GM12875 (cell line): ENCODE measurements at regions not wholly inside any gene's neighbourhood (a gene's known extent, or its start where the extent isn't known, plus 50 kb on each side); places are given as distances from the start of the nearest gene placed in this dataset.

Source experiments
- H3K4me3 ChIP-seq: one replicate; pipeline ENCODE4 v1.5.1; 2011; ENCODE audit warnings: low read depth, low read length, control low read depth
- CTCF ChIP-seq: IDR thresholded peaks from 2 replicates; pipeline ENCODE4 v1.5.1; 2011; ENCODE audit warnings: low read depth, mild to moderate bottlenecking, control low read depth, inconsistent platforms, low read length, moderate library complexity, borderline replicate concordance; ENCODE audit not compliant: insufficient read depth

- no peak for TF ChIP-seq CTCF
- H3K4me3 ChIP-seq = no peak overlapping the region
Observed at GRCh38 chr16:51696376-51696775, 545.3 kb upstream of the SALL1 start.

- TF ChIP-seq CTCF = no peak
- no peak overlapping the region for H3K4me3 ChIP-seq
Observed at GRCh38 chr16:51691109-51691508, 540.0 kb upstream of the SALL1 start.

- H3K4me3 ChIP-seq = no peak overlapping the region
- no peak for TF ChIP-seq CTCF
Observed at GRCh38 chr16:51685498-51685897, 534.4 kb upstream of the SALL1 start.

GRCh38 chr16:51683882-51684281 is 532.8 kb upstream of the SALL1 start:
- H3K4me3 ChIP-seq = no peak overlapping the region

GRCh38 chr16:51682905-51683304 is 531.8 kb upstream of the SALL1 start:
- no peak overlapping the region for H3K4me3 ChIP-seq
- TF ChIP-seq CTCF = no peak

More at GRCh38 chr16:51683882-51684281, 532.8 kb upstream of the SALL1 start:
- TF ChIP-seq CTCF = no peak

- no peak overlapping the region for H3K4me3 ChIP-seq
- TF ChIP-seq CTCF = no peak
Observed at GRCh38 chr16:51674615-51675014, 523.5 kb upstream of the SALL1 start.

GRCh38 chr16:51670527-51670926 is 519.5 kb upstream of the SALL1 start:
- no peak for TF ChIP-seq CTCF
- H3K4me3 ChIP-seq = no peak overlapping the region
